ENCODE measurements at regions not wholly inside any gene's neighbourhood (a gene's known extent, or its start where the extent isn't known, plus 50 kb on each side); places are given as distances from the start of the nearest gene placed in this dataset.
A peak's percentile ranks its signal among the peaks of the same experiment; 100 is the strongest.

GRCh38 chr4:18406264-18406663, 384.7 kb upstream of the LCORL start:
- Mint-ChIP-seq H3K27ac (no peak overlapping the region), H3K4me1 (no peaks in the 10 kb centered on the region), H3K9me3 (no peaks in the 10 kb centered on the region), H3K36me3 (ENCODE audit: low read depth) (no peaks in the 10 kb centered on the region), H3K4me3 (no peak overlapping the region), H3K27me3 (ENCODE audit: low read depth, poor library complexity) (peaks cover 11% of the 10 kb centered on the region)
- DNase-seq: no peak
- TF ChIP-seq CTCF (IDR thresholded peaks at IDR 0.05): no peak

- Mint-ChIP-seq H3K27ac (no peak overlapping the region), H3K36me3 (ENCODE audit: low read depth) (no peaks in the 10 kb centered on the region), H3K27me3 (ENCODE audit: low read depth, poor library complexity) (peaks cover 11% of the 10 kb centered on the region), H3K4me1 (no peaks in the 10 kb centered on the region), H3K4me3 (no peak overlapping the region), H3K9me3 (no peaks in the 10 kb centered on the region)
- DNase-seq: no peak
- TF ChIP-seq CTCF (IDR thresholded peaks at IDR 0.05): no peak
Measured at GRCh38 chr4:18405054-18405453, 383.5 kb upstream of the LCORL start.

- TF ChIP-seq CTCF (IDR thresholded peaks at IDR 0.05): no peak
- DNase-seq: no peak
- Mint-ChIP-seq H3K27ac (peak overlapping the region; percentile 34), H3K27me3 (ENCODE audit: low read depth, poor library complexity) (peaks cover 10% of the 10 kb centered on the region), H3K36me3 (ENCODE audit: low read depth) (no peaks in the 10 kb centered on the region), H3K4me1 (no peaks in the 10 kb centered on the region), H3K4me3 (no peak overlapping the region), H3K9me3 (no peaks in the 10 kb centered on the region)
Measured at GRCh38 chr4:18404642-18405041, 383.1 kb upstream of the LCORL start.

GRCh38 chr4:18403327-18403726, 381.8 kb upstream of the LCORL start:
- TF ChIP-seq CTCF (IDR thresholded peaks at IDR 0.05): no peak
- Mint-ChIP-seq H3K27ac (no peak overlapping the region), H3K36me3 (ENCODE audit: low read depth) (no peaks in the 10 kb centered on the region), H3K4me1 (peaks cover 7% of the 10 kb centered on the region), H3K27me3 (ENCODE audit: low read depth, poor library complexity) (peaks cover 10% of the 10 kb centered on the region), H3K4me3 (no peak overlapping the region), H3K9me3 (no peaks in the 10 kb centered on the region)
- no peak for DNase-seq

- H3K9me3 Mint-ChIP-seq: no peaks in the 10 kb centered on the region
- DNase-seq: no peak
- H3K27ac Mint-ChIP-seq: no peak overlapping the region
- no peak for TF ChIP-seq CTCF (IDR thresholded peaks at IDR 0.05)
- no peaks in the 10 kb centered on the region for H3K36me3 Mint-ChIP-seq (ENCODE audit: low read depth)
- H3K4me1 Mint-ChIP-seq: peaks cover 7% of the 10 kb centered on the region
- no peak overlapping the region for H3K4me3 Mint-ChIP-seq
- H3K27me3 Mint-ChIP-seq (ENCODE audit: low read depth, poor library complexity): peaks cover 10% of the 10 kb centered on the region
Measured at GRCh38 chr4:18401868-18402267, 380.3 kb upstream of the LCORL start.

GRCh38 chr4:18401425-18401824, 379.9 kb upstream of the LCORL start:
- Mint-ChIP-seq H3K4me1 (peaks cover 7% of the 10 kb centered on the region), H3K27me3 (ENCODE audit: low read depth, poor library complexity) (peaks cover 10% of the 10 kb centered on the region), H3K9me3 (no peaks in the 10 kb centered on the region), H3K27ac (no peak overlapping the region), H3K4me3 (no peak overlapping the region), H3K36me3 (ENCODE audit: low read depth) (no peaks in the 10 kb centered on the region)
- no peak for TF ChIP-seq CTCF (IDR thresholded peaks at IDR 0.05)
- DNase-seq: no peak
